IMR-90 (cell line): ENCODE measurements at regions not wholly inside any gene's neighbourhood (a gene's known extent, or its start where the extent isn't known, plus 50 kb on each side); places are given as distances from the start of the nearest gene placed in this dataset.

ENCODE experiments used
- ATAC-seq: fragments of 200-7000 bp; cut with Tn5 transposase; 2 replicates; pipeline ENCODE4 v1.9.1; 2020; ENCODE audit warnings: low read depth, mild to moderate bottlenecking, moderate library complexity
- BruUV-seq: library from RNA; stranded (reverse); fragments of 400-500 nt; replicated peaks from 2 replicates; lab custom pipeline; 2021; lab: Mats Ljungman, UMichigan
- CTCF ChIA-PET: fragments of 300-600 bp; formaldehyde crosslinking; extraction: SDS; loops from one replicate; lab custom pipeline; 2021; ENCODE audit warnings: antibody characterized with exemption; lab: Yijun Ruan, JAX
- POLR2A ChIA-PET: fragments of 300-600 bp; sonication (Branson Sonifier 250); formaldehyde crosslinking; loops from one replicate; lab custom pipeline; 2022; ENCODE audit warnings: antibody characterized with exemption; ENCODE audit not compliant: unreplicated experiment; lab: Charles Lee
- DNase-seq: peaks from one replicate; pipeline ENCODE4 v3.0.0; 2013
- H2AFZ ChIP-seq: replicated peaks from 2 replicates; pipeline ENCODE3; 2013; ENCODE audit warnings: low read length, mild to moderate bottlenecking; ENCODE audit not compliant: poor library complexity
- H2AK5ac ChIP-seq: 2 replicates; pipeline ENCODE4 v1.6.1; 2013; ENCODE audit warnings: low read depth, low read length, inconsistent platforms
- H2AK9ac ChIP-seq: replicated peaks from 2 replicates; pipeline ENCODE3; 2013; ENCODE audit warnings: mild to moderate bottlenecking, low read depth, low read length, moderate library complexity; ENCODE audit not compliant: poor library complexity
- H2BK120ac ChIP-seq: 2 replicates; pipeline ENCODE4 v1.6.1; 2013; ENCODE audit warnings: low read depth, low read length, inconsistent platforms
- H2BK15ac ChIP-seq: 3 replicates; pipeline ENCODE4 v1.6.1; 2013; ENCODE audit warnings: low read depth, low read length, inconsistent platforms
- H2BK20ac ChIP-seq: 2 replicates; pipeline ENCODE4 v1.6.1; 2013; ENCODE audit warnings: low read depth, mild to moderate bottlenecking, inconsistent platforms, low read length, moderate library complexity
- H2BK5ac ChIP-seq: 2 replicates; pipeline ENCODE4 v1.6.1; 2013; ENCODE audit warnings: mild to moderate bottlenecking, low read depth, low read length, inconsistent platforms; ENCODE audit not compliant: poor library complexity, severe bottlenecking
- H3K14ac ChIP-seq: replicated peaks from 2 replicates; pipeline ENCODE4 v1.6.1; 2013; ENCODE audit warnings: low read depth, low read length, inconsistent platforms
- H3K18ac ChIP-seq: 2 replicates; pipeline ENCODE4 v1.6.1; 2013; ENCODE audit warnings: low read depth, low read length, control low read depth
- H3K23ac ChIP-seq: 2 replicates; pipeline ENCODE4 v1.6.1; 2013; ENCODE audit warnings: low read depth, low read length, inconsistent platforms
- H3K27ac ChIP-seq: 2 replicates; pipeline ENCODE4 v1.5.1; 2013; ENCODE audit warnings: mild to moderate bottlenecking, control low read depth, low read length; ENCODE audit not compliant: insufficient read depth
- H3K27me3 ChIP-seq: 2 replicates; pipeline ENCODE4 v1.6.1; 2013; ENCODE audit warnings: low read length; ENCODE audit not compliant: control insufficient read depth, insufficient read depth
- H3K36me3 ChIP-seq: 2 replicates; pipeline ENCODE4 v1.6.1; 2013; ENCODE audit warnings: low read length, mixed read lengths; ENCODE audit not compliant: control insufficient read depth, insufficient read depth
- H3K4ac ChIP-seq: 2 replicates; pipeline ENCODE4 v1.6.1; 2013; ENCODE audit warnings: low read depth, low read length, inconsistent platforms
- H3K4me1 ChIP-seq: 2 replicates; pipeline ENCODE4 v1.6.1; 2013; ENCODE audit warnings: low read length, mixed read lengths; ENCODE audit not compliant: control insufficient read depth, insufficient read depth
- H3K4me2 ChIP-seq: 2 replicates; pipeline ENCODE4 v1.6.1; 2013; ENCODE audit warnings: low read depth, mild to moderate bottlenecking, control low read depth, low read length, moderate library complexity
- H3K4me3 ChIP-seq: 2 replicates; pipeline ENCODE4 v1.5.1; 2013; ENCODE audit warnings: low read depth, mild to moderate bottlenecking, control low read depth, low read length, moderate library complexity; ENCODE audit not compliant: insufficient read depth
- H3K56ac ChIP-seq: 2 replicates; pipeline ENCODE4 v1.6.1; 2013; ENCODE audit warnings: low read length, inconsistent platforms; ENCODE audit not compliant: insufficient read depth; ENCODE audit errors: extremely low read depth
- H3K79me1 ChIP-seq, 2 experiments: 2 replicates each; pipeline ENCODE4 v1.6.1; 2013; ENCODE audit warnings: low read length in 2 of 2, inconsistent platforms in 1 of 2, low read depth in 1 of 2
- H3K9ac ChIP-seq: 2 replicates; pipeline ENCODE4 v1.6.1; 2013; ENCODE audit warnings: low read depth, low read length, control low read depth
- H3K9me1 ChIP-seq: 2 replicates; pipeline ENCODE4 v1.6.1; 2013; ENCODE audit warnings: low read length, inconsistent platforms; ENCODE audit not compliant: insufficient read depth
- H3K9me3 ChIP-seq: 2 replicates; pipeline ENCODE4 v1.6.1; 2013; ENCODE audit warnings: low read length; ENCODE audit not compliant: control insufficient read depth, insufficient read depth
- H4K20me1 ChIP-seq: 2 replicates; pipeline ENCODE4 v1.6.1; 2013; ENCODE audit warnings: low read length, inconsistent platforms; ENCODE audit not compliant: insufficient read depth
- H4K5ac ChIP-seq: 2 replicates; pipeline ENCODE4 v1.6.1; 2013; ENCODE audit warnings: mild to moderate bottlenecking, low read depth, low read length, control low read depth
- H4K8ac ChIP-seq, 2 experiments: 2 replicates each; pipeline ENCODE4 v1.6.1; 2013; ENCODE audit warnings: low read depth in 2 of 2, low read length in 2 of 2, control low read depth in 1 of 2, inconsistent platforms in 1 of 2
- H4K91ac ChIP-seq: 2 replicates; pipeline ENCODE4 v1.6.1; 2013; ENCODE audit warnings: low read depth, low read length, inconsistent platforms; ENCODE audit not compliant: insufficient read depth
- BHLHE40 ChIP-seq: fragments of 150-350 bp; IDR thresholded peaks from 2 replicates; pipeline ENCODE4 v1.6.1; 2016; ENCODE audit warnings: mild to moderate bottlenecking, low read depth, low read length
- CEBPB ChIP-seq: IDR thresholded peaks from 2 replicates; pipeline ENCODE4 v1.6.1; 2012; ENCODE audit warnings: low read depth, low read length, improper control_type of control experiment
- CHD1 ChIP-seq: IDR thresholded peaks from 2 replicates; pipeline ENCODE4 v1.6.1; 2012; ENCODE audit warnings: low read depth, low read length, improper control_type of control experiment
- FOS ChIP-seq: fragments of 150-350 bp; IDR thresholded peaks from 2 replicates; pipeline ENCODE4 v1.6.1; 2016; ENCODE audit warnings: low read depth, low read length
- MAFK ChIP-seq: IDR thresholded peaks from 2 replicates; pipeline ENCODE4 v1.6.1; 2012; ENCODE audit warnings: low read depth, low read length, improper control_type of control experiment
- MAZ ChIP-seq: IDR thresholded peaks from 2 replicates; pipeline ENCODE4 v1.6.1; 2012; ENCODE audit warnings: low read depth, mild to moderate bottlenecking, low read length, improper control_type of control experiment, moderate library complexity, borderline replicate concordance
- MXI1 ChIP-seq: IDR thresholded peaks from 2 replicates; pipeline ENCODE4 v1.6.1; 2012; ENCODE audit warnings: low read depth, mild to moderate bottlenecking, low read length, moderate library complexity, borderline replicate concordance
- NFE2L2 ChIP-seq: fragments of 150-350 bp; IDR thresholded peaks from 2 replicates; pipeline ENCODE4 v1.6.1; 2016; ENCODE audit warnings: low read depth, mild to moderate bottlenecking, low read length
- POLR2A ChIP-seq: IDR thresholded peaks from 2 replicates; pipeline ENCODE4 v1.6.1; 2012; ENCODE audit warnings: mild to moderate bottlenecking, low read depth, low read length
- RAD21 ChIP-seq: IDR thresholded peaks from 2 replicates; pipeline ENCODE4 v1.6.1; 2012; ENCODE audit warnings: low read length, improper control_type of control experiment
- RCOR1 ChIP-seq: IDR thresholded peaks from 2 replicates; pipeline ENCODE4 v1.6.1; 2012; ENCODE audit warnings: mild to moderate bottlenecking, low read length, improper control_type of control experiment; ENCODE audit not compliant: insufficient replicate concordance
- RFX5 ChIP-seq: IDR thresholded peaks from 2 replicates; pipeline ENCODE4 v1.8.0; 2012; ENCODE audit warnings: low read depth, mild to moderate bottlenecking, low read length, moderate library complexity
- SMC3 ChIP-seq: fragments of 150-350 bp; IDR thresholded peaks from 2 replicates; pipeline ENCODE4 v1.6.1; 2016; ENCODE audit warnings: low read depth, mild to moderate bottlenecking, antibody characterized with exemption, low read length, moderate library complexity
- WGBS, 2 experiments: methylation state at CpG; one replicate each; pipeline versions ENCODE4 v1.1.5 to v1.1.7; 2013; ENCODE audit warnings: missing lambda C conversion rate in 2 of 2; ENCODE audit not compliant: insufficient read length in 1 of 2; ENCODE audit errors: extremely low coverage in 2 of 2; 5-methylcytosine and 5-hydroxymethylcytosine counted together
- dilution Hi-C: fragments of 300-500 bp; cut with HindIII; formaldehyde crosslinking; loops from one replicate; pipeline ENCODE4 v1.14.3; 2018; ENCODE audit warnings: low sequenced_read_pairs; ENCODE audit not compliant: unreplicated experiment
- in situ Hi-C: fragments of 300-500 bp; cut with MboI; formaldehyde crosslinking; loops from 3 replicates; pipeline ENCODE4 v1.14.3; 2019; ENCODE audit warnings: low sequenced_read_pairs, inconsistent platforms, mixed read lengths
- intact Hi-C: fragments of 100-400 bp; cut with micrococcal nuclease; formaldehyde crosslinking; loops from 2 replicates; pipeline ENCODE4 v1.10.0; 2022
- TF ChIP-seq, protein P1 (sequence below): fragments of 150-350 bp; IDR thresholded peaks from 2 replicates; pipeline ENCODE4 v1.6.1; 2017; ENCODE audit warnings: mild to moderate bottlenecking, antibody characterized with exemption, low read length, low read depth
- TF ChIP-seq, protein P2 (sequence below): fragments of 150-350 bp; IDR thresholded peaks from 2 replicates; pipeline ENCODE4 v1.6.1; 2016; ENCODE audit warnings: low read depth, mild to moderate bottlenecking, low read length, moderate library complexity, borderline replicate concordance
- TF ChIP-seq, protein P3 (sequence below): conservative IDR thresholded peaks from 2 replicates; pipeline ENCODE4 v1.5.1; 2012; ENCODE audit warnings: mild to moderate bottlenecking, low read depth, low read length, improper control_type of control experiment

DNA sequence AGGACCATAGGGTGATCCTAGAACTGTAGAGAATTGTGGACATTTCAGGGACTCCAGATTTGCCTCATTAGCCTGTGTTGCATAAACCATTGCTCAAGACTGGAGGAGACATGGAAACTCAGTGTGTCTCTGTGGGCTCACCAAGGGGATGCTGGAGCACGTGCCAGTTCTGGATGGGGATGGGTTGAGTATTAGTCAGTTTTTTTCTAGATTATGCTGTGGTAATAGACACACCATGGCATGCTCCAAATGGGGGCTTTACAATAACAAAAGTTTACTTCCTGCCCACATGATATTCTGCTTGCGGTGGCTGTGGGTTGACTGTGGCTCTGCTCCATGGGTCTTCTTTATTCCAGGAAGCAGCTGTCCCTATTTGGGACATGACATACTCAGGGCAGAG is 125.4 kb downstream of the FOXD2 start:
- H4K8ac ChIP-seq: no peak overlapping the region

More for the DNA sequence above, 125.4 kb downstream of the FOXD2 start:
- Histone ChIP-seq H3K27me3 (peaks cover 4% of the 10 kb centered on the region), H3K23ac (no peak overlapping the region), H3K4ac (no peak overlapping the region), H4K91ac (no peak overlapping the region), H2AK5ac (no peak overlapping the region), H3K14ac (no peak overlapping the region), H3K18ac (no peak overlapping the region), H2BK120ac (no peak overlapping the region), H2BK15ac (no peak overlapping the region), H3K4me2 (no peak overlapping the region), H3K4me3 (no peak overlapping the region), H3K79me1 (no peaks in the 10 kb centered on the region), H3K36me3 (no peaks in the 10 kb centered on the region), H3K27ac (no peak overlapping the region), H3K56ac (no peak overlapping the region), H3K4me1 (no peaks in the 10 kb centered on the region), H4K5ac (no peak overlapping the region), H3K9me1 (no peaks in the 10 kb centered on the region), H3K9ac (no peak overlapping the region), H2BK20ac (no peak overlapping the region), H2AFZ (no peak overlapping the region), H2BK5ac (no peak overlapping the region), H2AK9ac (peak overlapping the region; percentile 34), H3K9me3 (no peaks in the 10 kb centered on the region), H4K20me1 (no peaks in the 10 kb centered on the region)
- in situ Hi-C loops (no loop called here), intact Hi-C loops (no loop called here), dilution Hi-C loops (no loop called here)
- no CpG with 5 or more reads among the region's 2 CpGs for WGBS, 2 experiments
- ChIA-PET CTCF (no interaction called here), POLR2A (no interaction called here)
- DNase-seq (no peak), ATAC-seq (no peak)
- no TSS peak for BruUV-seq
- TF ChIP-seq, protein P1, sequence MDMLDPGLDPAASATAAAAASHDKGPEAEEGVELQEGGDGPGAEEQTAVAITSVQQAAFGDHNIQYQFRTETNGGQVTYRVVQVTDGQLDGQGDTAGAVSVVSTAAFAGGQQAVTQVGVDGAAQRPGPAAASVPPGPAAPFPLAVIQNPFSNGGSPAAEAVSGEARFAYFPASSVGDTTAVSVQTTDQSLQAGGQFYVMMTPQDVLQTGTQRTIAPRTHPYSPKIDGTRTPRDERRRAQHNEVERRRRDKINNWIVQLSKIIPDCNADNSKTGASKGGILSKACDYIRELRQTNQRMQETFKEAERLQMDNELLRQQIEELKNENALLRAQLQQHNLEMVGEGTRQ: no peak
- TF ChIP-seq NFE2L2 (no peak), CHD1 (no peak), MAFK (no peak), CEBPB (no peak), MXI1 (no peak), RAD21 (no peak), POLR2A (no peak), RCOR1 (no peak), FOS (no peak), BHLHE40 (no peak), MAZ (no peak), RFX5 (no peak), SMC3 (no peak)
- TF ChIP-seq, protein P2, sequence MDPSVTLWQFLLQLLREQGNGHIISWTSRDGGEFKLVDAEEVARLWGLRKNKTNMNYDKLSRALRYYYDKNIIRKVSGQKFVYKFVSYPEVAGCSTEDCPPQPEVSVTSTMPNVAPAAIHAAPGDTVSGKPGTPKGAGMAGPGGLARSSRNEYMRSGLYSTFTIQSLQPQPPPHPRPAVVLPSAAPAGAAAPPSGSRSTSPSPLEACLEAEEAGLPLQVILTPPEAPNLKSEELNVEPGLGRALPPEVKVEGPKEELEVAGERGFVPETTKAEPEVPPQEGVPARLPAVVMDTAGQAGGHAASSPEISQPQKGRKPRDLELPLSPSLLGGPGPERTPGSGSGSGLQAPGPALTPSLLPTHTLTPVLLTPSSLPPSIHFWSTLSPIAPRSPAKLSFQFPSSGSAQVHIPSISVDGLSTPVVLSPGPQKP: no peak
- TF ChIP-seq, protein P3, sequence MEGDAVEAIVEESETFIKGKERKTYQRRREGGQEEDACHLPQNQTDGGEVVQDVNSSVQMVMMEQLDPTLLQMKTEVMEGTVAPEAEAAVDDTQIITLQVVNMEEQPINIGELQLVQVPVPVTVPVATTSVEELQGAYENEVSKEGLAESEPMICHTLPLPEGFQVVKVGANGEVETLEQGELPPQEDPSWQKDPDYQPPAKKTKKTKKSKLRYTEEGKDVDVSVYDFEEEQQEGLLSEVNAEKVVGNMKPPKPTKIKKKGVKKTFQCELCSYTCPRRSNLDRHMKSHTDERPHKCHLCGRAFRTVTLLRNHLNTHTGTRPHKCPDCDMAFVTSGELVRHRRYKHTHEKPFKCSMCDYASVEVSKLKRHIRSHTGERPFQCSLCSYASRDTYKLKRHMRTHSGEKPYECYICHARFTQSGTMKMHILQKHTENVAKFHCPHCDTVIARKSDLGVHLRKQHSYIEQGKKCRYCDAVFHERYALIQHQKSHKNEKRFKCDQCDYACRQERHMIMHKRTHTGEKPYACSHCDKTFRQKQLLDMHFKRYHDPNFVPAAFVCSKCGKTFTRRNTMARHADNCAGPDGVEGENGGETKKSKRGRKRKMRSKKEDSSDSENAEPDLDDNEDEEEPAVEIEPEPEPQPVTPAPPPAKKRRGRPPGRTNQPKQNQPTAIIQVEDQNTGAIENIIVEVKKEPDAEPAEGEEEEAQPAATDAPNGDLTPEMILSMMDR: no peak
